ENCODE measurements at regions not wholly inside any gene's neighbourhood (a gene's known extent, or its start where the extent isn't known, plus 50 kb on each side); places are given as distances from the start of the nearest gene placed in this dataset.
"Not testable (repeated sequence)": the region's sequence is repeated elsewhere in the genome, so short reads cannot be mapped to it uniquely, and the experiment has no call there.

DNA sequence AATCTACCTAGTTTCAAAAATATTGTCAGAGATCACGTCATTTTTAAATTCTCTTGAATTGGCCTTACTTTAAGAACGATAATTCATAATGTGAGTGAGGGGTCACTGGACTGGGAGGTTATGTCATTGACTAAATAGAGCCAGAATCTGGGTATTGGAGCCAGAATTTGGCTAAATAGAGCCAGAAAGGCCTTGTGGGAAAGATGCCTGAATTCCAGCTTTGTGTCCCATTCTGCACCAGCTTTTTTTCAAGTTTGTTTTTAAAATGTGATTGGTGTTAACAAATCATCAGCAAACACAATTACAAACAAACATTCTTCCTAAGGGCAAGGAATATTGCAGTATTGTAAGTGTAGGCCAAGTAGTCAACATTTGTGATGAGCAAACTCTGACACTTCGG is 233.2 kb upstream of the PRKCQ start:
- no peak for DNase-seq (ENCODE audit: low read depth)

DNA sequence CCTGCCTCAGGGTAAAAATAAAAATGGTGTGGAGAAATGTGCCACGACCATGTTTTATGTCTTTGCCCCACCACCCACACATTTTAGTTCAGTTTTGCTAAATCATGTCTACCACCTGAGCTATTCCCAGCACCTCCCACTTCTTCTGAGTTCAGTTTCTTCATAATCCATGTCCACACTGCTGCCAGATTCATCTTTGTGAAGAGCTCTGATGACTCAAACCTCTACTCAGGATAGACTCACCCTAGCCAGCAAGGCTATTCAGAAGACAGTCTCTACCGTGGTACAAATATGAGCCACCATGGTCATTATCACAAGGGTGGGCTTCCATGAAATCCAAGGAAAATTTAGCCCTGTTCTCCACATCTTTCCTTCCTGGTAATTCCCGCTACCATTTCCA is 231.1 kb upstream of the PRKCQ start:
- DNase-seq (ENCODE audit: low read depth) = no peak

DNA sequence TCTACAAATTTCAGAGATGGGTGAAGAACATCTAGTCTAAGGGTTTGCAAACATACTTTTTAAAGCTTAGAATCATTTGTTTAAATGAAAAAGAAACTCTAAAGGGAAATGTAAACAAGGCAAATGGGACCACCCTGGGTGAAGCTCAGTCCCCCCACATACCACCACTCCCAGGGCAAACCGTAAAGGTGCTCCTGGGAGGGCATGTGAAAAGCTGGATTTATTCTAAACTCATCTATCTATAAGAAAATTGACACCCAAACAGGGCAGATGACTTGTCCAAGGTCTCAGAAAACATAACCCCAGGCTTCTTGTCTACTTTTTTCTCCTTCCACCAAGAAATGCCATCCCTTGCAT is 223.3 kb upstream of the PRKCQ start:
- no peak for DNase-seq (ENCODE audit: low read depth)

DNA sequence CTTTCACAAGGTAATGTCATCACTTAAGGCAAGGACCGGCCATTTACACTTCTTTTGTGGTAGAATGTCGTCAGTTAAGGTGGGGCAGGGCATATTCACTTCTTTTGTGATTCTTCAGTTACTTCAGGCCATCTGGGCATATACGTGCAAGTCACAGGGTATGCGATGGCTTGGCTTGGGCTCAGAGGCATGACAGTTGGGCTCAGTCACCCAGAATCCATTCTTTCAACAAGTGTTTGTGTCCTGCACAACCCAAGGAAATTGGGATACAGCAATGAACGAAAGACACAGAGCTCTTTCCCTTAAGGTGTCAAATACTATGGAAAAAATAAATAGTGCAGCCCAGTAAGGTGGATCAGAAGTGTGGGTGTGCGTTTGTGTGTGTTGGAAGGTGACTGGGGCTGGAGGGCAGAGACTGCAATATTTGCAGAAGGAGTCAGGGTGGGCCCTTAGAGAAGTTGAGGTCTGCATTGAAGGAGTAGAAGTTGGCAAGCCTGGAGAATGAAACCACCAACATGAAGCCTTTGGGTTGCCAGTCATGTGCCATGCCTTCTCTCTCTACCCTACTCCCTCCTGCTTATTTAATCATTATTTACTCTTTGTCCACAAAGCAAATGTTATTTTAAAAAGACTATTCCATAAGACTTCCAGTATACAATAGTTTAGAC is 222.8 kb upstream of the PRKCQ start:
- no peak for DNase-seq (ENCODE audit: low read depth)

DNA sequence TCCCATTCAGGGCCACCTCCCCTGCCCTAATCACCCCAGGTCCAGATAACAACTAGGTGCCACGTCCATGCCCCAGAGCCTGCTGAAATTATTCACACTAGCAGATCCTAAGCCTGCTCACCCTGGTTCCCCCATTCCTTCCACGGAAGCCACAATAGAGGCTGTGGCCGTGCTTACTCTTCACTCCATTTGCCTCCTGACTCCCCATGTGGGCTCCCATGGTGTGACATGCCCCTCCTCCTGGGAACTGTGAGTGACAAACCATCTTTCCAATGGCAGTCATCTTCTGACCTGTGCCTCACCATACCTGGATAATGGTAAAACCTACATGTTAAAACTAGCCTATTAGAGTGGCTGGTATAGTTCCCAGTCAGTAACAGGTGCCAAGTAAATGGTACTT is 216.2 kb upstream of the PRKCQ start:
- DNase-seq (ENCODE audit: low read depth) = no peak

DNA sequence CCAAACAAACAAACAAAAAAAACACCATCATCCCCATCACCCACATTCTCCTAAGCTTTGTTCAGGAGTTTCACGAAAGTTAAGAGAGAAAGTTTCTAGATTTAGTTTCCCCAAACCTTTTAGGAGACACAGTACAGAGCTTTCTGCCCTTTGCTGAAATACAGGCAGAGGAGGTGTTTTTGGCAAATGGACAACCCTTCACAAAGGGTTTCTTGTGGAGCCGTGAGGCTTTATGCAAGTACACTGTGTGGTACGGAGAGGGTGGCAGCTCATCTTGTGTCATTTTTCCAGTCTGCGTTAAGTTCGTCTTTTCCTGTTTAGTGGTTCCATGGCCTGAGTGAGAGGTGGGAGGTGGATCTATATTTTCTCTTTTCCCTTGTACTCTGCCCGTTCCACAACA is 215.5 kb upstream of the PRKCQ start:
- no peak for DNase-seq (ENCODE audit: low read depth)

DNA sequence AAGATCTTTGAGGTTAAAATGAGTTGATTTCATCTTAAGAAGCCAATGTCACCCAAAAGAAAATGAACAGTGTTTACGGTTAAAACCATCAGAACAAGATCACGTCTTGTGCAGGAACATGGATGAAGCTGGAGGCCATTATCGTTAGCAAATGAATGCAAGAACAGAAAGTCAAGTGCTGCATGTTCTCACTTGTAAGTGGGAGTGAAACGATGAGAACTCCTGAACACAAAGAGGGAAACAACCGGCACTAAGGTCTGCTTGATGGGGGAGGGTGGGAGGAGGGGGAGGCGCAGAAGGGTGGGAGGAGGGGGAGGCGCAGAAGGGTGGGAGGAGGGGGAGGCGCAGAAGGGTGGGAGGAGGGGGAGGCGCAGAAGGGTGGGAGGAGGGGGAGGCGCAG is 214.8 kb upstream of the PRKCQ start:
- DNase-seq (ENCODE audit: low read depth) = not testable (repeated sequence)

DNA sequence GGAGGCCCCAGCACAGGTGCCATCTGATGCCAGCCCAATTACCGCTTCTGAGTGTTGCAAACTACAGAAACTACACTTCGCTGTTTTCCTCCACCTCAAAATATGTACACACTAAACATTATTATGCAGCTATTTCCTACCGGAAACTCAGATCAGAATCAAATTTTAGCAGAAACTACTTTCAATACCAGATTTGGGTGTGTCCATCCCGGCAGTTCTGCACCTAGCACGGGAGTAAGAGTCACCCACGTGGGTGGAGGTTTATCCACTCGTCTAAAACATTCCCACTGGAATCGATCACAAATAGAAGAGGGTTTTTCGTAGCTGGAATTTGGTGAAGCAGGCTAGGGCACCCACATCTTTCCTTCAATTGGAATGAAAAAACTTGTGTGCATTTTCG is 214.4 kb upstream of the PRKCQ start:
- DNase-seq (ENCODE audit: low read depth) = no peak

DNA sequence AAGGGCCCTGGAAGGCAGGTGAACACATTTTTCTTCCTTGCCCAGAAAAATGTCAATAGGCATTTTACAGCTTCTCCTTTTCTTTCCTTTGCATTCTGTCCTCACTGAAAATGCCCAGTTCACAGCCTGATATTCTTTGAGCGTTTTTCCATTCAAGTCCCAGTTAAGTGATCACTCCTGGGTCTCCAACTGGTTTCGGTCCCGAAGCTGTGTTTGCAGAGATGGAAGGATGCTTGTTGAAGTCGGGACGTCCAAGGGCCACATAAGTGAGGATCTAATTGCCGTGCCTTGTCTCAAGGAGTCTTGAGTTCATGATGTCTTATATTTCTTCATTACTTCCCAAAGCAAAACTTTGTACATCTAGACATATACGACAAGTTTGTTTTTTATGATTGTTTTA is 208.7 kb upstream of the PRKCQ start:
- DNase-seq (ENCODE audit: low read depth) = no peak

DNA sequence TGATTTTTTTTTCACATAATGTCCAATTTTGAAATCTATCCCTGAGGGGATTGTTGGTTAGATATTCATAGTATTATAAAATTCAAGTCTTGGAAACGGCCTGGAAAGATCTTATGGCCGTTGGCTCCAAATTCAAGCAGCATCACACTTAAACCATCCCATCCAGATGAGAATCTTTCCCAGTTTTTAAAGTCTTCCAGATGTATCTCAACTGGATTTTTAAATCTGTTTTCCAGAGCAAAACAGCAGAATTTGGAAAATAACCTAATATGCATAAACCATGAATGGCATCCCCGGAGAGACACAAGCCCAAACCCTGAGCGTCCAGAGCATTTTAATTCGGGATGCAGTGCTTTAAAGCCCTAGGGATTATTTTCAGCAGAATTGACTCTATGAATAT is 208.2 kb upstream of the PRKCQ start:
- no peak for DNase-seq (ENCODE audit: low read depth)

DNA sequence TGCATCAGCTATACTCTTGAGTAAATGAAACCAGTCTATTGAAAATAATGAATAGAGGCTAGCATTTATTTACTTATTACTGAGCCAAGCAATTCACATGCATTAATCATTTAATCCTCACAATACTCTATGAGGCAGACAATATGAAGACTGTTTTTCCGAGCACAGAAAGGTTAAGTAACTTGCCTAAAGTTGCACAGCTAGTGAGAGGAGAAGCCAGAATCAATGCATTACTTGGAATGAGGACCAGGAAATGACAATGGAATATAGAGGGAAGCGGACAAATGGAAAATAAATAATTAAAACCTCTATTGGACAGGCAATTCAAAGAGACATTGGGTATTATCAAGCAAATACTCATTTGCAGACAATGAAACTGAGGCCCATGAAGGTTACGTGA is 207.6 kb upstream of the PRKCQ start:
- no peak for DNase-seq (ENCODE audit: low read depth)

DNA sequence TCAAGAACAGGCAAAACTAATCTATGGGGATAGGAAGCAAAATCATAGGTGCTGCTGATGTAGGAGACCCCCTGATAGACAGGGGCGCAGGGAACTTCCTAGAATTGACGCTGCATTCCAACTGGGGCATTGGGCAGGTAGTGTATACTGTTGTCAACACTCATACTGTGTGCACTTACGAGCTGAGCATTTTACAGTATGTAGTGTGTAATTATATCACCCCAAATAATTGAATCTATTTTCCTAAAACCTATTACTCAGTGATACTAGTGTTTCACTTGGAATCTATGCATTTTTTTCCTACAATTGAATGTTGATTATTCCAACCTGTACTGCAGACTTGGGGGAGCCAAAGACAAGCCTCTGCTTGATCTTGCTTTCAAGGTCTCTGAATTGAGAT is 207.0 kb upstream of the PRKCQ start:
- no peak for DNase-seq (ENCODE audit: low read depth)

DNA sequence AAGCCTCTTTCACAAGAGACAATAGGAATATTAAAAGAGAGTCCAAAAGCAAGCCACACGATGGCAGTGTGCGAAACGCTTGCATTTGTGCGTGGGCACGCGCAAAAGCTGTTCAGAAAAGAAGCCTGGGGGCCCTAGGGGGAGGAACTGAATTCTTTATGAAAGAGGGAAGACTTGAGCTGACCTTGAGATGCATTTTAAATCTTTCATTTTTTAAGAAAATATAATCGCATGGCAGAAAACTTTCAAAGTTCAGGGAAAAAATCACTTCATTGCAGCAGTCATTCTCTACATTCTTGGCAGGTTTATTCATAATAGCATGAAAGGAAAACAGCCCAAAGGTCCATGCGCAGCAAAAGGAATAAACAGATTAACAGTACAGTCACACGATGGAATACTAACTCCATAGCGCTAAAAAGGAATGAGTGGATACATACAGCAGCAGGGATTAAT is 206.5 kb upstream of the PRKCQ start:
- DNase-seq (ENCODE audit: low read depth) = no peak

DNA sequence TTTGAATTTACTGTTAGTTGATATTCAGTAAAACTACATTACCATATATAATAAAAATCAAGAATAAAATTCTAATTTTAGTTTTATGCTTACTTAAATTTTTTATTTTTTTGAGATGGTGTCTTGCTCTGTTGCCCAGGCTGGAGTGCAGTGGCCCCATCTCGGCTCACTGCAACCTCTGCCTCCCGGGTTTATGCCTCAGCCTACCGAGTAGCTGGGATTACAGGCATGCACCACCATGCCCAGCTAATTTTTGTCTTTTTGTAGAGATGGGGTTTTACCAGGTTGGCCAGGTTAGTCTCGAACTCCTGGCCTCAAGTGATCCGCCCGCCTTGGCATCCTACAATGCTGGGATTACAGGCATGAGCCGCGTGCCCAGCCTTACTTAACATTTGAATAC is 204.4 kb upstream of the PRKCQ start:
- not testable (repeated sequence) for DNase-seq (ENCODE audit: low read depth)

DNA sequence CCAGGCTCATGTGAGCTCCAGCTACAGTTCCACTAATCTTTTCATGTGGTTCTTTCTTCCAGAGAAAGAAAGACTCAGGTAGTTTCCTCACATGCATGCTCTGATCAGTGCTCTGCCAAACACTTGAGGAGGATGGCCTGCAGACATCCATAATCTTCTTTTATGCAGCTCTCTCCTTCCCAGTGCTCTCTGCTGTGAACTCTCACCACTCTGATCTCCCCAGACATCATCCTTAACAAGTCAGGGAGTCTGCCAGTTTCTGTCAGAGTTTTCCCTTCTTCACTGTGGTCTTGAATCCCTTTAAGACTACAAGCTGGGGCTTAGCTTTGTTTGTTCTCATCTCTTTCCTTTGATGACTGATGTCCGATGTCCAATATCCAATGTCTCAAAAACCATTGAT is 203.4 kb upstream of the PRKCQ start:
- DNase-seq (ENCODE audit: low read depth) = no peak

DNA sequence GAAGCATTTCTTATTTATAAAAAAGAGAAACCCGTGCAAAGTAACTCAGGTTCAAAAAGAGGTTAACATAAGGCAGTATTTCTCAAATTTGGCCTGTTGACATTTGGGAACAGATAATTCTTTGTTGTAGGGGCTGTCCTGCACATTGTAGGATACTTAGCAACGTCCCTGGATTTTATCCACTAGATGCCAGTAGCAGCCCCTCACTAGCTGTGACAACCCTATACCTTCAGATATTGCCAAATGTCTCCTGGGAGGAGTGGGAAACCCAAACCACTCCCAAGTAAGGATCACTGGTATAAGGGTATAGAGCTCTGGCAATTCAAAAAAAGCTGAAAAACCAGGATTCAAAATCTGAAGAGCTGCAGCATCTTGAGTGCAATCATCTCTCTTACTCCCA is 202.3 kb upstream of the PRKCQ start:
- DNase-seq (ENCODE audit: low read depth) = no peak

DNA sequence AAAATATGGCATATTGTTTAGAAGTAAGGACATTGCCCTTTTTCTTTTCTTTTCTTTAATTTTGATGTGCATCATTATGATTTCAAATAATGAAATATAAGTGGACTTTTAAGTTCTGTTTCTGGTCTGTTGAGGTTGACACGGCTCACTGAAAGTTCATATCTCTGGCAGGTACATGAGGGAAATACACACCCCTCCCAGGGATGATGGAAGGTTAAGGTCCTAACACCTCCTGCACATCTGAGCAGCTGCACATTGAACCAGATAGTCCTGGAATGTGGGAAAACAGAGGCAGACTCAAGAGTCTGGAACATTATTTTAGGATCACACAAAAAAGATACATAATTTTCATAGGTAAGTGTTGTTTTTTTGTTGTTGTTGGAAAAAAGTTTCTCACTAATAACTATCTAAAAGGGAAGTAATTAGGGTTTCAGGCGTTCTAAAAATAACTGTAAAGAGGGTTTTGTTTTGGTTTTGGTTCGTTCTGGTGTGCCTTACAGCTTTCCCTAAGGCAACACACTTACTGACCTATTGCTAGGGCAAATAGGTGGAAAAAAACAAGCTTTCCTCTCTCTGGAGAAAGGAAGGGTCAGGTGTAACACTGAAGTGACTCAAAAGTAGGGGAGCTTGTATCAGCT is 201.2 kb upstream of the PRKCQ start:
- DNase-seq (ENCODE audit: low read depth) = no peak

DNA sequence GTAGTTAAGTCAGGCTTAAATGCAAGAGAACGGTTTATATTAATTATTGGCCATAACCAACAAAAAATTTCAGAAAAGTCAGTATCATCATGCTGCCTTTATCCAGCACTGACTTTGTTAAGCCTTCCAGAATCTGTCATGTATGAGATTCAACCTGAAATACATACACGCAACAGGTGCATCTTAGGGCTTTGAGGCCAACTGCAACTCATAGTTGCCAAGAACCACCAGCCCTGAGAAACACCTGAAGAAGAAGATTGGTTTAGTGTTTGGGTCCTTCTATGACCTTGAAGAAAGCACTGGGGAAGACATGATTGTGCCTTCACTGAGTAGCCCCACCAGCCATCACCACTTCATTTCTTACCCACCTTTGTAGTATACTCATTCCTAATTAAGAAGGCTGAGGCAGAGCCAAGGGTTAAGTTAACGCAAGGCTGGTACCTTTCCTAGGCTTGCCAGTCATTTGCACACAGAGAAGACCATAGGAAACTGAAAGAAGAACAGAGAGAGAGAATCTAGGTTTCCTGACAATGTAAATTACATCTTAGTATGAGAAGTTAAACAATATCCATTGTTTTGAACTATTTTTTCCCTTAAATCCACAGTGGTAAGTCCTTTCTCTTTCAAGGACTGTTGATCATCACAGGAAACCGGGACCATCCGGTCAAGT is 200.1 kb upstream of the PRKCQ start:
- DNase-seq (ENCODE audit: low read depth) = no peak

DNA sequence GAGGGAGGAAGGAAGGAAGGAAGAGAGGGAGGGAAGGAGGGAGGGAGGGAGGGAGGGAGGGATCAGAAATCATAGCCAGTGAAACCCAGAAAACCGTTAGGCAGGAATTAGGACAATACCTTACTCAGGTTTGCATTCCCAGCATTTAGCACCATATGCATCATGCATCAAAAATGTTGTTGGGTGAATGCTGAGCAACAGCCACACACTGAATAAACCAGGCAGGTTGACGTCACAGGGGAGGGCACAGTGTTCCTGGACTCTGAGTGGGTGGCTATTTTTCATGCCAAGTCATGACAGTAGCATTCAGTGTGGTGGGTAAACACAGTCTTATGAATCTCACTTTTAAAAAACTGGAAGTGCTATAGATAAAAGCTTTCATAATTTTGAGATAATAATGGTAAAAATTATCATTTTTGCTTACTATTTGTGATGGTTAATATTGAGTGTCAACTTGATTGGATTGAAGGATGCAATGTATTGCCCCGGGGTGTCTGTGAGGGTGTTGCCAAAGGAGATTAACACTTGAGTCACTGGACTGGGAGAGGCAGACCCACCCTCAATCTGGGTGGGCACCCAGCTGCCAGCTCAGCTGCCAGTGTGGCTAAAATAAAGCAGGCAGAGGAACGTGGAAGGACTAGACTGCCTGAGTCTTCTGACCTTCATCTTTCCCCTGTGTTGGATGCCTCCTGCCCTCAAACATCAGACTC is 199.1 kb upstream of the PRKCQ start:
- no peak for DNase-seq (ENCODE audit: low read depth)

DNA sequence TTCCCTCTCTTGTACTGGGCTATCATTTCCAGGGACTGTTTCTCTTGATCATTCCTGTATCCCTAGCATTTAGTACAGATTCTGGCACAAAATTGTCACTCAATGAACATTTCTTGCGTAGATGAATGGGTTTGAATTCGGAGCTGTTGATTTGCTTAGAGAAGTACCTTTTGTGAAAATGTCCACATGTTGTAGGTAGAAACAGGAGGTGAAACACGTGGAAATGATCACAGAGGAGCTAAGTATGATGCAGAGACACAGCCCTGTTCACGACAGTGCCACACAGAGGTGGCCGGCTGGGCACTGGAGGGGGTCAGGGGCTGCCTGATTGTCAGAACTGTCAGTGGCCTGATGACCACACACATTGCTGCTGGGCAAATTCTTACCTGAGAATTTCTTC is 196.1 kb upstream of the PRKCQ start:
- DNase-seq (ENCODE audit: low read depth) = no peak

DNA sequence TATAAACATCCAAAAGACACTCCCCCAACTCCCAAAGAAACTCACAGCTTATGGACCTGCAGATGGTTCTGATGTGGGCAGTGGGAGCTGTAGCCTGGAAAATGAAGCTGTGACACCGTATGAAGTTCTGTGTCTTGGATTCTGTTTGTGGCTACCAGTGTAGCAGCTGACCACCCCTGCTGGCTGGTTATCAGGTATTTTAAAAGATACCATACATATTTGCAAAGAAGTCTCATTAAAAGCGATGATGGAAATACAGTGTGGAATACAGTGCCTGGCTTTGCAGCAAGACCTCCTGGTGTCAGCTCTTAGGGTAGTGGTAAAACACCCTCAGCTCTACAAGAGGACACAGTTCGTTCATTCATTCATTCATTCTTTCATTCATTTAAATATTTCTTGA is 194.3 kb upstream of the PRKCQ start:
- no peak for DNase-seq (ENCODE audit: low read depth)

DNA sequence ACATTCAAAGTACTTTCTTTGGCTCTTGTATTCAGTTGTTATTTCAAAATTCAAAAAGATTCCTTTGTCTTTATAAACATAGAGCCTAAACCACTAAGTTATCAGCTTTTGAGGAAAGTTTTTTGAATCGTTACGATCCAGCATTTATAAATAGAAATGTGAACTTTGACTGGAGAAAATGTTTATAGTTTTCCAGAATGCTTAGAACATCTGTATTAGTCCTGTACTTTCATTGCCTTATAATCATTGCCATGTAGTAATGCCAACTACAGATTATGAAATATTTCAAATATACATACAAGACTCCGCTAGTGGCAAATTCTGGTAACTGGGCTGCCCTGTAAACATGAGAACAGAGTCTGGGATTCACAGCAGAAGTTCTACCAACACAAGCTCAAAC is 191.3 kb upstream of the PRKCQ start:
- no peak for DNase-seq (ENCODE audit: low read depth)

DNA sequence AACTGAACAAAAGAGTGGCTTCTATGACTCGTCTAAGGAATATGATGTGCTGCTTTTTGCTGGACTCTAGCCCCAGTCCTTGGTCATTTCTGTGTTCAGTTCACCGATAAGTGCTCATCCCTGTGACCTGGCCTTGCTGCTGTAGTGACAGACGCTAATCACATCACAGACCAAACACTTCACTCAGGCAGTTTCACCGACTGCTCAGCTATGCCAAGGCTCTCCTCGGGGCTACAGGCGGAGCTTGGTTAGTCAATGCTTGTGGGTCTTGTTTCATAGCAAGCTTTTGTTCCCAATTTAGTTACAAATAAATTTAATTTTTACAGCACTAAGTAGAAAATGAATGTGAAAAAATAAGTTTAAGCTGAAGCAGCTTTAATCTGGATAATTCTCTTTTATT is 190.8 kb upstream of the PRKCQ start:
- DNase-seq (ENCODE audit: low read depth) = no peak

Measured in stimulated activated CD8-positive, alpha-beta memory T cell treated with anti-CD3 and anti-CD28 coated beads, Interleukin-4, amount 100 ng/mL, for 24 hours (primary cell).